GM10266 (cell line): ENCODE measurements at regions not wholly inside any gene's neighbourhood (a gene's known extent, or its start where the extent isn't known, plus 50 kb on each side); places are given as distances from the start of the nearest gene placed in this dataset.
"Not testable (repeated sequence)": the region's sequence is repeated elsewhere in the genome, so short reads cannot be mapped to it uniquely, and the experiment has no call there.

Experiments
- DNase-seq: peaks from one replicate; pipeline ENCODE4 v3.0.0; 2012; ENCODE audit errors: extremely low spot score
- CTCF ChIP-seq: IDR thresholded peaks from 2 replicates; pipeline ENCODE4 v1.5.1; 2012; ENCODE audit warnings: mild to moderate bottlenecking, low read depth; ENCODE audit not compliant: control insufficient read depth, insufficient read depth; ENCODE audit errors: missing control alignments

- DNase-seq: no peak
- TF ChIP-seq CTCF: no peak
Measured at GRCh38 chr10:108034829-108035228, 870.3 kb upstream of the SORCS1 start.

GRCh38 chr10:108033518-108033917, 869.0 kb upstream of the SORCS1 start:
- DNase-seq: not testable (repeated sequence)

GRCh38 chr10:108031505-108031904, 867.0 kb upstream of the SORCS1 start:
- TF ChIP-seq CTCF: no peak
- DNase-seq: no peak

- DNase-seq: peak; percentile 13
- no peak for TF ChIP-seq CTCF
Measured at GRCh38 chr10:108014902-108015177, 850.3 kb upstream of the SORCS1 start.

GRCh38 chr10:108014145-108014901, 849.8 kb upstream of the SORCS1 start:
- no peak for DNase-seq
- no peak for TF ChIP-seq CTCF

- no peak for DNase-seq
- TF ChIP-seq CTCF: no peak
Measured at GRCh38 chr10:108005627-108006026, 841.1 kb upstream of the SORCS1 start.

- DNase-seq: no peak
- no peak for TF ChIP-seq CTCF
Measured at GRCh38 chr10:108003576-108003975, 839.1 kb upstream of the SORCS1 start.

GRCh38 chr10:108003061-108003460, 838.6 kb upstream of the SORCS1 start:
- DNase-seq: no peak
- no peak for TF ChIP-seq CTCF
